BLaER1 (cell line): ENCODE measurements at regions not wholly inside any gene's neighbourhood (a gene's known extent, or its start where the extent isn't known, plus 50 kb on each side); places are given as distances from the start of the nearest gene placed in this dataset.

ENCODE experiments used
- H3K27ac ChIP-seq: shearing (Covaris generic); formaldehyde crosslinking; 2 replicates; pipeline ENCODE4 v1.8.1; 2022
- H3K27me3 ChIP-seq: shearing (Covaris generic); formaldehyde crosslinking; 2 replicates; pipeline ENCODE4 v1.8.1; 2022
- H3K36me3 ChIP-seq: shearing (Covaris generic); formaldehyde crosslinking; 2 replicates; pipeline ENCODE4 v1.8.1; 2022
- H3K4me1 ChIP-seq: shearing (Covaris generic); formaldehyde crosslinking; 2 replicates; pipeline ENCODE4 v1.8.1; 2022
- H3K4me2 ChIP-seq: shearing (Covaris generic); formaldehyde crosslinking; 2 replicates; pipeline ENCODE4 v1.8.1; 2022
- H3K4me3 ChIP-seq: shearing (Covaris generic); formaldehyde crosslinking; 2 replicates; pipeline ENCODE4 v1.8.1; 2022
- H3K9ac ChIP-seq: shearing (Covaris generic); formaldehyde crosslinking; 2 replicates; pipeline ENCODE4 v1.8.1; 2022
- H3K9me3 ChIP-seq: shearing (Covaris generic); formaldehyde crosslinking; 2 replicates; pipeline ENCODE4 v1.8.1; 2022
- H4K20me1 ChIP-seq: shearing (Covaris generic); formaldehyde crosslinking; 2 replicates; pipeline ENCODE4 v1.8.1; 2022
- Cebpa-rat ChIP-seq: shearing (Covaris generic); IDR thresholded peaks from 2 replicates; pipeline ENCODE4 v1.8.1; 2022

DNA sequence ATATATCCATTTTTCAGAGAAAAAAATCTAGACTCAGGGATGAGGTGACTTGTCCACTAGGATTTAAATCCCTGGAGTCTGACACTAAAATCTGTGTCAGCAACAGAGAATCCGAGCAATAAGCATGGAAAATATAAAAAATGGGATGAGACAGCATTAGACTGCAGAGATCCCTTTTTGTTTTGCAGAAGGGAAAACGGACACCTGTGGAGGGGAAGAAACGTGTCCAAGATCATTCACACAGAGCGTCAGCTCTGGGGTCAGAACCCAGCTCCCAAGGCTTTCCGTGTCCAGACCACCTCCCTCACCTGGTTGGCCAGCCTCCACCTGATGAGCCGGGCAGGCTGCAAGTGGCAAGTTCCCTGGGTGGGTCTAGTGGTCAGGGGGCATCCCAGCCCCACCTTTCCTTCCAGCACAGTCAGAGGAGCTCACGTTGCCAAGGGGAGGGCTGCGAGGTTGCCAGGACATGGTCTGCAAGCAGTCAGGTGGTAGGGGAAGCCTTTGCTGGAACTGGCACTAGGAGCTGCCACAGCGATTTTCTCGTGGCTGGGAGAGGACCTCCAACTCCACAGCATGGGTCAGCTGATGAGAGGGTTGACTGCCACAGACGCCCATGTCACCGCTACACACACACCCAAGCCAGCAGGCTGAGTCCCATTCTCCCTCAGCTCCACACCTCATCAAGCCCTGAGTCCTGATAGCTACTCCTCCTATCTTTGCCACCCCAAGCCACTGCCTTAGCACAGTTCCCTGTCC is 65.9 kb upstream of the CPLX2 start:
- H3K36me3 ChIP-seq, result no peaks in the 10 kb centered on the region
- H3K9me3 ChIP-seq, result no peaks in the 10 kb centered on the region
- no peaks in the 10 kb centered on the region for H3K27me3 ChIP-seq
- no peak overlapping the region for H3K4me3 ChIP-seq
- H3K9ac ChIP-seq, result no peak overlapping the region
- H4K20me1 ChIP-seq, result no peaks in the 10 kb centered on the region
- no peak overlapping the region for H3K27ac ChIP-seq
- TF ChIP-seq Cebpa-rat, result no peak
- no peak overlapping the region for H3K4me2 ChIP-seq
- no peaks in the 10 kb centered on the region for H3K4me1 ChIP-seq

DNA sequence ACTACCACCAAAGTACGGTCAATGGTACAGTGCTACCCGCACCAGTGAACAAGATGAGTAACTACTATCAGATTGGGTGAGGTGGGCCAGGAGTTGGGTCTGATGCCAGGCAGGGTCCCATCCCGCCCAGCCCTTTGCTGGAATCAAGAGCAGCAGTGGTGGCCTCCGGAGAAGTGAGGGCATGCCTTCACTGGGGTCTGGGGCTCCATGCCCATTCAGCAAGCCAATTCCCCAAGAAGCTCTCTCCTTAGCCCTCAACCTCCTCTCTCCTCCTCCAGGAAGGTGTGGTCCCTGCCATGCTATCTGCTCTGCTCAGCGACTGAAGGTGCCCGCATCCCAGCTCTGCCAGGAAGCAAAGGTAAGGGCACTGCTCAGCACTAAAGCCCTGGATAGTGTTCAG is 62.7 kb upstream of the CPLX2 start:
- H3K4me3 ChIP-seq, result no peak overlapping the region
- H4K20me1 ChIP-seq, result no peaks in the 10 kb centered on the region
- no peak overlapping the region for H3K4me2 ChIP-seq
- no peaks in the 10 kb centered on the region for H3K36me3 ChIP-seq
- H3K4me1 ChIP-seq, result no peaks in the 10 kb centered on the region
- TF ChIP-seq Cebpa-rat, result no peak
- H3K27ac ChIP-seq, result no peak overlapping the region
- no peaks in the 10 kb centered on the region for H3K9me3 ChIP-seq
- H3K9ac ChIP-seq, result no peak overlapping the region
- H3K27me3 ChIP-seq, result no peaks in the 10 kb centered on the region

DNA sequence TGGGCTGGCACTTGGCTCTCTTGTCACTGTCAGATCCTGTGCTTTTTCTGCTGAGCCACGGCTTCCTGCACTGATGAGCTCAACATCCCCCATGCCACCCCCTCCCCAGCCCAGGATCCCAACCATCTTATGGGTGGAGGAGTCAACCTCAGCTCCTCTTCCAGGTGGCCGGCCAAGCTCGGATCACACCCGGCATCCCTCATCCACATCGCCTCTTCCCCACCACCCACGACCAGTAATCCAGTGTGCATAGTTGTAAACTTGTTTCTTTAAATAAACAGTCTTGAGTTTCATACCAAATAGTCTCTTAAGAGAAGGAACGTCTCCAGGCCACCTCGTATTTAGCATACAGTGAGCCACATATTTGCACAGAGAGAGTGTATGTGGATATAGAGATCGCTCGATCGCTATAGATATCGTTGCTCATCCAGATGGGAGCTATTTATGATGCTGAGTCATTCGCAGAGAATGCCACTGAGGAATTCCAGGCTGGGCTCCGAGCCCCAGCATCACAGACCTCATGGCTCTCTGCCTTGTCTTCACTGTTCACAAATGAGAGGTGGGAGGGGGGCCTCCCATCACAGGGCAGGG is 61.8 kb upstream of the CPLX2 start:
- Histone ChIP-seq H3K27me3 (no peaks in the 10 kb centered on the region), H3K9me3 (no peaks in the 10 kb centered on the region), H3K4me2 (no peak overlapping the region), H3K4me1 (no peaks in the 10 kb centered on the region), H3K4me3 (no peak overlapping the region), H4K20me1 (no peaks in the 10 kb centered on the region), H3K27ac (no peak overlapping the region), H3K9ac (no peak overlapping the region), H3K36me3 (no peaks in the 10 kb centered on the region)
- TF ChIP-seq Cebpa-rat, result no peak

DNA sequence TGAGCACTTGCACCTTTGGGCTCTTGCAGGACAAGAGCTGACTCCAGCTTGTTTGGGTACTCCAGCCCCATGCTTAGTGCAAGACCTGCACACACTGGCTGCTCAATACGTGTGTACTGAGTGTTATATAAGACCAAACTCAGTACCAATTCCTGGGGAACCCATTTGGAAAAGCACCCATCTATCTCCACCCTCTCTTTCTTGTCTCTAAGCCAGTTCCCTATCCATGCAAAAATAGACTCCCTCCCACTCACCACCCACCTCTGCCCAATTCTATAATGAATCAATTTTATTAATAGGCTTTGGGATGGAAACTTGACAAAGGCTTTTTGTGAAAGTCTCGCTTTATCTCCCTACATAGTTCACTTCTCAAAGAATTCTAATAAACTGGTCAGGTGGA is 60.9 kb upstream of the CPLX2 start:
- Histone ChIP-seq H3K27ac (no peak overlapping the region), H4K20me1 (no peaks in the 10 kb centered on the region), H3K27me3 (no peaks in the 10 kb centered on the region), H3K9me3 (no peaks in the 10 kb centered on the region), H3K9ac (no peak overlapping the region), H3K36me3 (no peaks in the 10 kb centered on the region), H3K4me1 (no peaks in the 10 kb centered on the region), H3K4me2 (no peak overlapping the region), H3K4me3 (no peak overlapping the region)
- TF ChIP-seq Cebpa-rat, result no peak

- no peak for TF ChIP-seq Cebpa-rat
Measured at GRCh38 chr5:175811589-175811988, 59.8 kb upstream of the CPLX2 start.

DNA sequence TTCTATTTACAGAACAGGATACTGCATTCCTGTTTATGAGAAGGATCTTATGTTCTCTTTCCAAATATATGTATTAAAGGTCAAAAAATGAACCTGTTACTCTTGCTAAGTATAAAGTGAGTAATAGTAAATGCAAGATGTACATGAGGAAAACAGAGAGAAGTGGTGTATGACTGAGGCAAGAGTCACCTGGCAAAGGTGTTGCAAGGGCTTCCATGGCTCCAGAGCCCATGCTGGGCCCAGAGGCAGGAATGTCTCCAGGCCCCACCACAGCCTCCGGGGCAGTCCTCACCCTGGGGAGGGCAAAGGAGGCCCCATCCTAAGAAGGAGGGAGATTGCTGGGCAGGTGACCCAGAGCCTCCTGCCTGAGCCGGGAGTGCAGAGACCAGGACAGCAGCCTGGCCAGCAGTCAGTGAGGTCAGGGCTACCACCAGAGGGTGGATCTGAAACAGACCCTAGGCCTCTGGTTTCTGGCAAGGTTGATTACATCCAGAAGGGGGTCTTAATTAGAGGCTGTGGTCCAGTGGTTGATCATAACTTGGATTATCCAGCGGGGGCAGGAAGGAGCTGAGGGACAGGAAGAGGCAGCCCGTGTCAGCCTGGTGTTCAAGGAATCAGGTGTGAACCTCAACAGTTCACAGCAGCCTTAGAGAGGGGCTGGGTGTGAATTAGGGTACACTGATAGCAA is 57.3 kb upstream of the CPLX2 start:
- no peak for TF ChIP-seq Cebpa-rat
- H3K36me3 ChIP-seq, result no peaks in the 10 kb centered on the region
- H3K27me3 ChIP-seq, result no peaks in the 10 kb centered on the region
- H3K27ac ChIP-seq, result no peak overlapping the region
- H3K4me2 ChIP-seq, result no peak overlapping the region
- no peak overlapping the region for H3K9ac ChIP-seq
- no peak overlapping the region for H3K4me3 ChIP-seq
- H3K4me1 ChIP-seq, result no peaks in the 10 kb centered on the region
- no peaks in the 10 kb centered on the region for H3K9me3 ChIP-seq
- no peaks in the 10 kb centered on the region for H4K20me1 ChIP-seq

More at GRCh38 chr5:175811589-175811988, 59.8 kb upstream of the CPLX2 start:
- Histone ChIP-seq H3K36me3 (no peaks in the 10 kb centered on the region), H4K20me1 (no peaks in the 10 kb centered on the region), H3K4me3 (no peak overlapping the region), H3K27ac (no peak overlapping the region), H3K27me3 (no peaks in the 10 kb centered on the region), H3K9ac (no peak overlapping the region), H3K4me2 (no peak overlapping the region), H3K4me1 (no peaks in the 10 kb centered on the region), H3K9me3 (no peaks in the 10 kb centered on the region)

DNA sequence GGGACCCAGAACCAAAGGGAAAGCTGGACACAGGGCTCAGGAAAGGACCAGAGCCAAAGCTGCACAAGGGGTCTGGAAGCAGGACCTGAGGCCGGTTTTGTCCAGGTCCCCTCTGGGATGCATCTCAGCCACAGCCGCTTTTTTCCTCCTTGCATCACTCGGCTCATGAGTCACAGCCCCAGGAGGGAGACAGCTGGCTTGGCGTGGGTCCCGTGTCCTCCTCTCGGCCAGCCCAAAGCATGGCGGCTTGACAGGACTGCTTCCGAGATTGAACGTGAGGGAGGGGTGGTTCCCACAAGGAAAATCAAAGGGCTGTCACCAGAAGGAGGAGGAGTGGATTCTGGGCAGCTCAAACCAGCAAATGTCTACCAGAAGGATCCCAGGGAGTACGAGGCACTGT is 56.7 kb upstream of the CPLX2 start:
- H3K36me3 ChIP-seq, result no peaks in the 10 kb centered on the region
- no peak overlapping the region for H3K9ac ChIP-seq
- H3K4me2 ChIP-seq, result no peak overlapping the region
- no peaks in the 10 kb centered on the region for H3K9me3 ChIP-seq
- H3K27me3 ChIP-seq, result no peaks in the 10 kb centered on the region
- H3K4me1 ChIP-seq, result no peaks in the 10 kb centered on the region
- no peak overlapping the region for H3K27ac ChIP-seq
- no peaks in the 10 kb centered on the region for H4K20me1 ChIP-seq
- no peak for TF ChIP-seq Cebpa-rat
- H3K4me3 ChIP-seq, result no peak overlapping the region

DNA sequence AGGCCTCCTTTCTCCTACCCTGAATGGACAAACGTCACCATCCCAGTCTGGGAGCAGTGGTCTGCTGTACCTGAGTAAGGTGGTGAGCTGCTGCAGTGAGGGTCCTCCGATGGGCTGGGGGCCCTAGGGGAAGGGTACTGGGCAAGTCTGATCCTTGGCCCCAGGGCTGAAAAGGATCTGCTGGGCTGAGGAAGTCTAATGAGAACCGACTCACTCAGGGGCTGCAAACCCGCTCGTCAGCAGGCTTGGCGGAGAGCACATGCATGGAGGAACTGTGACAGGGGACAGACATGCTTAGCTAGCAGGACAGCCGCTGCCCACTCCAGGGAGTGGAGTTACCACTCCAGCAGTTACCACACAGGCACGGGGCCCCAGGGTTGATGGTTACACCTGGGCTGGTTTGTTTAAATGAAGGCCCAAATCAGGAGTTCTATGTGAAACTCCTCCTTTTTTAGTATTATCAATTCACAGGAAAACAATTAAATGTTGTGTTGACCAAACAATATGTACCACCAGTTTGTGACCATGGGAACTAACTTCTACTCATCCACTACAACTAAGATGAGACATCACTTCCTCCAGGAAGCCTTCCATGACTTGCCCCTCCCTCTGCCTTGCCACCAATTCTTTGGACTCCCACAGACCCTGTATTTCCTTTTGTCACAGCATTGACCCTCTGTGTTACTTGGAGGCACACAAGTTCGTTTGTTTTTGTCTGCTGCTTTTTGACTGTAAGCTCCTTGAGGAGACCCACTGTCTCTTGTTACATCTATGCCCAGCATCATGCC is 56.1 kb upstream of the CPLX2 start:
- H3K9me3 ChIP-seq, result no peaks in the 10 kb centered on the region
- H3K4me2 ChIP-seq, result no peak overlapping the region
- H3K9ac ChIP-seq, result no peak overlapping the region
- no peak overlapping the region for H3K4me3 ChIP-seq
- H3K27me3 ChIP-seq, result no peaks in the 10 kb centered on the region
- no peak overlapping the region for H3K27ac ChIP-seq
- H3K4me1 ChIP-seq, result no peaks in the 10 kb centered on the region
- H4K20me1 ChIP-seq, result no peaks in the 10 kb centered on the region
- no peak for TF ChIP-seq Cebpa-rat
- H3K36me3 ChIP-seq, result no peaks in the 10 kb centered on the region

DNA sequence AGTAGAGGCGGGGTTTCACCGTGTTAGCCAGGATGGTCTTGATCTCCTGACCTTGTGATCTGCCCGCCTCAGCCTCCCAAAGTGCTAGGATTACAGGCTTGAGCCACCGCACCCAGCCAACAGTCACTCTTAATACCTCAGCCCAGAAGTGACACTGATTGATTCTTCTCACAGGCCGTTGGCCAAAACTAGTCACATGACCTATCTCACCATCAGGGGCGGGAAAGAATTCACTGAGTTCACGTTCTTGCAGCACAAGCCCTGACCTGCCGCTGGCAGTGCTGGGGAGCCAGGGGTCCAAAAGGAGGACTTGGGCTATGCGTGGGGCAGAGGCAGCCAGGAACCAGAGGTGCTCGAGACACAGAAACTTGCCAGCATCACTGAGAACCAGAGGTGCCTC is 55.0 kb upstream of the CPLX2 start:
- Histone ChIP-seq H3K4me1 (no peaks in the 10 kb centered on the region), H3K4me3 (no peak overlapping the region), H3K4me2 (no peak overlapping the region), H3K27me3 (no peaks in the 10 kb centered on the region), H3K9ac (no peak overlapping the region), H4K20me1 (no peaks in the 10 kb centered on the region), H3K36me3 (no peaks in the 10 kb centered on the region), H3K9me3 (no peaks in the 10 kb centered on the region), H3K27ac (no peak overlapping the region)
- TF ChIP-seq Cebpa-rat, result no peak

- Histone ChIP-seq H3K4me2 (no peak overlapping the region), H3K27me3 (no peaks in the 10 kb centered on the region), H3K4me1 (no peaks in the 10 kb centered on the region), H3K4me3 (no peak overlapping the region), H3K36me3 (no peaks in the 10 kb centered on the region), H3K9me3 (no peaks in the 10 kb centered on the region), H4K20me1 (no peaks in the 10 kb centered on the region), H3K27ac (no peak overlapping the region), H3K9ac (no peak overlapping the region)
- TF ChIP-seq Cebpa-rat, result no peak
Measured at GRCh38 chr5:175819090-175819425, 52.3 kb upstream of the CPLX2 start.
